ENCODE measurements at regions not wholly inside any gene's neighbourhood (a gene's known extent, or its start where the extent isn't known, plus 50 kb on each side); places are given as distances from the start of the nearest gene placed in this dataset.
"Not testable (repeated sequence)": the region's sequence is repeated elsewhere in the genome, so short reads cannot be mapped to it uniquely, and the experiment has no call there.

- intact Hi-C loops (cut with DNase I) = not testable (repeated sequence)
Measured at GRCh38 chr4:10388146-10388545, 69.1 kb downstream of the ZNF518B start.

GRCh38 chr4:10385994-10386394, 71.2 kb downstream of the ZNF518B start:
- intact Hi-C loops (cut with DNase I) = no loop called here
- no peak for DNase-seq

More at GRCh38 chr4:10388146-10388545, 69.1 kb downstream of the ZNF518B start:
- not testable (repeated sequence) for DNase-seq

- no peak for DNase-seq
- intact Hi-C loops (cut with DNase I) = no loop called here
Measured at GRCh38 chr4:10384974-10385373, 72.3 kb downstream of the ZNF518B start.

- intact Hi-C loops (cut with DNase I) = no loop called here
- no peak for DNase-seq
Measured at GRCh38 chr4:10383417-10383816, 73.8 kb downstream of the ZNF518B start.

- intact Hi-C loops (cut with DNase I); DNase-seq: not testable (repeated sequence)
Measured at GRCh38 chr4:10382171-10382570, 75.1 kb downstream of the ZNF518B start.

GRCh38 chr4:10381146-10381545, 76.1 kb downstream of the ZNF518B start:
- intact Hi-C loops (cut with DNase I) = no loop called here
- DNase-seq = no peak

- no peak for DNase-seq
- intact Hi-C loops (cut with DNase I) = no loop called here
Measured at GRCh38 chr4:10380735-10381134, 76.5 kb downstream of the ZNF518B start.

GRCh38 chr4:10371869-10372471, 85.3 kb downstream of the ZNF518B start:
- intact Hi-C loops (cut with DNase I) = no loop called here
- DNase-seq = no peak

- intact Hi-C loops (cut with DNase I) = no loop called here
- no peak for DNase-seq
Measured at GRCh38 chr4:10371121-10371520, 86.1 kb downstream of the ZNF518B start.

GRCh38 chr4:10369517-10369916, 87.7 kb downstream of the ZNF518B start:
- no peak for DNase-seq
- intact Hi-C loops (cut with DNase I) = no loop called here

GRCh38 chr4:10366628-10367027, 90.6 kb downstream of the ZNF518B start:
- intact Hi-C loops (cut with DNase I) = no loop called here
- no peak for DNase-seq

- intact Hi-C loops (cut with DNase I) = no loop called here
- DNase-seq = no peak
Measured at GRCh38 chr4:10364194-10364593, 93.0 kb downstream of the ZNF518B start.

- DNase-seq = no peak
- intact Hi-C loops (cut with DNase I) = no loop called here
Measured at GRCh38 chr4:10354746-10355145, 102.5 kb downstream of the ZNF518B start.

- intact Hi-C loops (cut with DNase I) = no loop called here
- no peak for DNase-seq
Measured at GRCh38 chr4:10354225-10354624, 103.0 kb downstream of the ZNF518B start.

GRCh38 chr4:10353110-10353509, 104.1 kb downstream of the ZNF518B start:
- intact Hi-C loops (cut with DNase I) = no loop called here
- DNase-seq = no peak

GRCh38 chr4:10348241-10348640, 109.0 kb downstream of the ZNF518B start:
- no peak for DNase-seq
- intact Hi-C loops (cut with DNase I) = no loop called here

- intact Hi-C loops (cut with DNase I) = no loop called here
- DNase-seq = no peak
Measured at GRCh38 chr4:10347815-10348214, 109.4 kb downstream of the ZNF518B start.

- intact Hi-C loops (cut with DNase I) = no loop called here
- no peak for DNase-seq
Measured at GRCh38 chr4:10347281-10347795, 109.9 kb downstream of the ZNF518B start.

GRCh38 chr4:10346023-10346422, 111.2 kb downstream of the ZNF518B start:
- intact Hi-C loops (cut with DNase I) = no loop called here
- DNase-seq = no peak

- DNase-seq = no peak
- intact Hi-C loops (cut with DNase I) = no loop called here
Measured at GRCh38 chr4:10345381-10345784, 111.8 kb downstream of the ZNF518B start.

GRCh38 chr4:10344824-10345223, 112.4 kb downstream of the ZNF518B start:
- intact Hi-C loops (cut with DNase I) = no loop called here
- DNase-seq = no peak

- intact Hi-C loops (cut with DNase I) = no loop called here
- no peak for DNase-seq
Measured at GRCh38 chr4:10343656-10344055, 113.6 kb downstream of the ZNF518B start.

- DNase-seq = no peak
- intact Hi-C loops (cut with DNase I) = no loop called here
Measured at GRCh38 chr4:10342866-10343265, 114.4 kb downstream of the ZNF518B start.
